Brain microvascular endothelial cell (primary cell): ENCODE measurements at regions not wholly inside any gene's neighbourhood (a gene's known extent, or its start where the extent isn't known, plus 50 kb on each side); places are given as distances from the start of the nearest gene placed in this dataset.

ENCODE experiments used
- DNase-seq: peaks from one replicate; pipeline ENCODE4 v3.0.0-alpha.2; 2020
- H3K27ac ChIP-seq: fragments of 250-450 bp; sonication (Bioruptor Pico); 2 replicates; pipeline ENCODE4 v1.5.1; 2020; ENCODE audit warnings: mild to moderate bottlenecking, moderate library complexity
- H3K27me3 ChIP-seq: fragments of 250-450 bp; sonication (Bioruptor Pico); replicated peaks from 2 replicates; pipeline ENCODE4 v1.5.1; 2020; ENCODE audit warnings: mild to moderate bottlenecking
- H3K36me3 ChIP-seq: fragments of 250-450 bp; sonication (Bioruptor Pico); replicated peaks from 2 replicates; pipeline ENCODE4 v1.5.1; 2020; ENCODE audit warnings: mild to moderate bottlenecking
- H3K4me3 ChIP-seq: 2 replicates; pipeline ENCODE4 v1.5.1; 2011; ENCODE audit warnings: low read depth, mild to moderate bottlenecking, control low read depth, low read length, moderate library complexity
- in situ Hi-C: cut with HindIII; loops from 2 replicates; pipeline ENCODE4 v1.10.0; 2017; ENCODE audit warnings: low sequenced_read_pairs, low pct_ligation_motif_present
- TF ChIP-seq, protein P1 (sequence below): IDR thresholded peaks from 2 replicates; pipeline ENCODE4 v1.5.1; 2011; ENCODE audit warnings: low read depth, mild to moderate bottlenecking, moderate library complexity, low read length, control low read depth, inconsistent platforms; ENCODE audit errors: missing control alignments

DNA sequence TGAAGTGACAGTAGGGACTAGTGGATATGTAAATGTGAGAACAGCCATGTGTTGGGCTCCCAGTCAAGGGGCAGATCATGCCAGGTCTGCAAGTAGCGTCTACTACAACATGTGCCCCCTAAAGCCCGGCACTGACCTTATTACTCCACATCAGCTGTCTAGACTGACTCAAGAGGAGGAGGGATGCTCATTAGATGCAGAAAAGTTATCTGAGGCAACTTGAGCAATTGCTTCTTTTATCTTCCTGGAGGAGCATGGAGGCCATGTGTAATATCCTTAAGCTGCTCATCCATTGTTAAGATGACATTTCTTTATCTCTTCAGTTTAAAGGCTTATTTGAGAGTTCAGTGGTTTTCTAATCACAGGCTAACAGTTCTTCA lies 404.7 kb upstream of the FLRT2 start:
- TF ChIP-seq, protein P1, sequence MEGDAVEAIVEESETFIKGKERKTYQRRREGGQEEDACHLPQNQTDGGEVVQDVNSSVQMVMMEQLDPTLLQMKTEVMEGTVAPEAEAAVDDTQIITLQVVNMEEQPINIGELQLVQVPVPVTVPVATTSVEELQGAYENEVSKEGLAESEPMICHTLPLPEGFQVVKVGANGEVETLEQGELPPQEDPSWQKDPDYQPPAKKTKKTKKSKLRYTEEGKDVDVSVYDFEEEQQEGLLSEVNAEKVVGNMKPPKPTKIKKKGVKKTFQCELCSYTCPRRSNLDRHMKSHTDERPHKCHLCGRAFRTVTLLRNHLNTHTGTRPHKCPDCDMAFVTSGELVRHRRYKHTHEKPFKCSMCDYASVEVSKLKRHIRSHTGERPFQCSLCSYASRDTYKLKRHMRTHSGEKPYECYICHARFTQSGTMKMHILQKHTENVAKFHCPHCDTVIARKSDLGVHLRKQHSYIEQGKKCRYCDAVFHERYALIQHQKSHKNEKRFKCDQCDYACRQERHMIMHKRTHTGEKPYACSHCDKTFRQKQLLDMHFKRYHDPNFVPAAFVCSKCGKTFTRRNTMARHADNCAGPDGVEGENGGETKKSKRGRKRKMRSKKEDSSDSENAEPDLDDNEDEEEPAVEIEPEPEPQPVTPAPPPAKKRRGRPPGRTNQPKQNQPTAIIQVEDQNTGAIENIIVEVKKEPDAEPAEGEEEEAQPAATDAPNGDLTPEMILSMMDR: no peak
- no peaks in the 10 kb centered on the region for H3K36me3 ChIP-seq
- in situ Hi-C loops: no loop called here
- DNase-seq: no peak
- H3K27ac ChIP-seq: no peak overlapping the region
- no peak overlapping the region for H3K4me3 ChIP-seq
- no peaks in the 10 kb centered on the region for H3K27me3 ChIP-seq

DNA sequence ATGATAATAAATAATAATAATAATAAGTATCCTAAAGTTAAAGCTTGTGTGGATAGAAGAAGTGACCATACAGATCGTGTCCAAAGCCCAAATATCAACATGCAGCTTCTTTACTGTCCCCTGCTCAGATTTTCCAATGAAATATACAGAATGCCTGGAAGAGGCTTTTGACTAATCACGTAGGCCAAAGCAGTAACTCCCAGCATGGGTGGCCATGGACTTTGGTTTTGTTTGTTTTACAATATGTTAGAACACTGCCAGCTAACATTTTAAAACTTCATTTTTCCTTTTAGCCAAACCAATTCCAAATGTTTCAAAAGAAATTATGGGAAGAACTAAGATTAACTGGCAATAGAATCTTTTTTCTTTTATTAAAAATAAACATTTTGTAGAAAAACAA lies 400.0 kb upstream of the FLRT2 start:
- Histone ChIP-seq H3K36me3 (no peaks in the 10 kb centered on the region), H3K4me3 (no peak overlapping the region), H3K27me3 (no peaks in the 10 kb centered on the region), H3K27ac (no peak overlapping the region)
- in situ Hi-C loops: no loop called here
- TF ChIP-seq, protein P1: no peak
- DNase-seq: no peak

DNA sequence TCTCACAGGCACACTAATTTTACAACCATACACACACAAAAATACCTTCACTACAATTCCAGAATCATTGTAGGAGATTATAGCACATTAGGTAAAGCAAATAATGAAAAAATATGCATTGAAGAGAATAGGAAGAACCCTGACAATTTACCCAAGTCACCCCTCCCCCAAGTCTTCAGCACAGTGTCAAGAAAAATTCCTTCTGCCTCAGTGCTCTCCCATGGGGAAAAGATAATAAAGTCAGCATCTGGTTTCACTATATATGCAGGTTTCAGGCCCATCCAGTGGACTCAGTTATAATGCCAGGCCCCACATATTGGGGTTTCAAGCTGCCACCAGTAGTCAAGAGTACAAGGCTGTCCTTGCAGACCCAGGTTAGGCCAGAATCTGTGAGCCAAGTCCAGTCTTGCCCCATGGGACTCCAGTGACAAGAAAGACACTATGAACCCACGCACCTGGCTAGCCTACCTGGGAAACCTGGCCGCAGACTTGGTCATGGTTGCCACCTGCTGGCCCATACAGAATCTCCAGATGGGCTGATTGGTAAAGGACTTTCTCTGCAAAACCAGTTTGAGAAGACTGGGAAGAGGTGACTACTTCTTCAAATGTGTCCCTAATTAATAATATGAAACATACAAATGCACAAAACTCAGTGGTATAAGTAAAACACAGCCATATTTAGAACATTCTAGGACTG lies 398.6 kb upstream of the FLRT2 start:
- H3K27ac ChIP-seq: no peak overlapping the region
- no peak for DNase-seq
- H3K36me3 ChIP-seq: no peaks in the 10 kb centered on the region
- TF ChIP-seq, protein P1: peak; percentile 21
- no peak overlapping the region for H3K4me3 ChIP-seq
- no peaks in the 10 kb centered on the region for H3K27me3 ChIP-seq
- in situ Hi-C loops: no loop called here

DNA sequence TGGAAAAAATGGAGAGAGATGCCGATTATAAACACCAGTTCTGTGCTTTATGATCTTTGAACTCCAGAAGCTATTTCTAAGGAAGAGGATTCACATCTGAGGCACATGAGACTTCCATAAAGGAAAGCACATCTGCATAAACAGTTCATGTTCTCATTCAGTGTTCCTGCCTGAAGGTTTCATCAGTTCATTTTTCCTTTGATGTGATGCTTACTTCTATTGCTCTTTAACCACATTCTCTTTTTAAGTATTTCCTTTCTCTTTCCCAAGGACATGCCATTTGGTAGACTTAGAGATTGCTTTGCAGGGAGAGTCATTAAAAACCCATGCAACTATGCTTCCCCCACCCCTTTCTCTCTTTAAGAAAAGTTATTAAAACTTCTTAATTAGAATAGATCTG lies 387.0 kb upstream of the FLRT2 start:
- H3K27me3 ChIP-seq: no peaks in the 10 kb centered on the region
- no peak for DNase-seq
- no peak overlapping the region for H3K27ac ChIP-seq
- no peak overlapping the region for H3K4me3 ChIP-seq
- TF ChIP-seq, protein P1: no peak
- in situ Hi-C loops: no loop called here
- H3K36me3 ChIP-seq: no peaks in the 10 kb centered on the region

DNA sequence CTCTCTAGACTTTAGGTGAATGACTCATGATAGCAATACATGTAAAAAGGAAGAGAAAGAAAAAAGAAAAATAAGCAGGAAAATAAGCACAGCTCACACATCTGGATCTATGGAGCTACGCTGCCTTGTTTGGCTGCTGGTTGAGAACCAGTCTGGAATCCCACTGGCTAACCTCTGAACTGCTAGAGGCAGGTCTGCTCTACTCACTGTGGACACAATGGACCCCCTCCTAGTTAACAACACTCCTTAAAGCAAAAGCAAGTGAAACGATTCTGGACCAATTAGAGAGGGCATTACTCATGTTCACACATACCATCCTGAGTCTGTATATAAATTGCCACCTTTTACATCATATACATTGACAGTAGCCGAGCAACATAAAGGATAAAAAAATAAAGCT lies 383.2 kb upstream of the FLRT2 start:
- DNase-seq: no peak
- no peaks in the 10 kb centered on the region for H3K27me3 ChIP-seq
- H3K4me3 ChIP-seq: no peak overlapping the region
- no peak overlapping the region for H3K27ac ChIP-seq
- no peaks in the 10 kb centered on the region for H3K36me3 ChIP-seq
- TF ChIP-seq, protein P1: no peak
- in situ Hi-C loops: no loop called here

DNA sequence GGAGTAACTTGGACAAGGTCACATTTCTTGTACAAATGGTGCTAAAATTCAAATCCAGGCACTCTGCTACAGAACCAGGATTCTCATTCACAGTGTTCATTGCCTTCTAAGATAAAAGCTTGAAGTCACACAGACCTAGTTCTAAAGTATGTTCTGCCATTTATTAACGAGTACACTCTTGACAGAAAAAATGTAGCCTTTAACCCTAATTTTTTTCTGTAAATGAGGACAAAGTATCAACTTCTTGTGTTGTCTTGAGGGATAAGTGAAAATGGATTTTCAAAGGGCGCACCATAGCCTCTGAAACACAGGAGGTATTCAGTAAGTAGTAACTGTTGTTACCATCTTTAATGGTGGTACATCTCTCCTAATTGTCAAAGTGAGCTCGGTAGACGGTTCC lies 379.8 kb upstream of the FLRT2 start:
- in situ Hi-C loops: no loop called here
- TF ChIP-seq, protein P1: no peak
- H3K27me3 ChIP-seq: no peaks in the 10 kb centered on the region
- H3K4me3 ChIP-seq: no peak overlapping the region
- no peaks in the 10 kb centered on the region for H3K36me3 ChIP-seq
- DNase-seq: no peak
- H3K27ac ChIP-seq: no peak overlapping the region
